GM12878 (cell line): ENCODE measurements at regions not wholly inside any gene's neighbourhood (a gene's known extent, or its start where the extent isn't known, plus 50 kb on each side); places are given as distances from the start of the nearest gene placed in this dataset.

Experiments
- ATAC-seq: fragments of 200-7000 bp; cut with Tn5 transposase; 3 replicates; pipeline ENCODE4 v1.9.1; 2020; ENCODE audit warnings: mild to moderate bottlenecking, moderate library complexity
- BruUV-seq: library from RNA; stranded (reverse); fragments of 400-500 nt; replicated peaks from 2 replicates; lab custom pipeline; 2021; lab: Mats Ljungman, UMichigan
- CTCF ChIA-PET: fragments of 300-600 bp; sonication (Branson Sonifier 250); formaldehyde crosslinking; extraction: SDS; loops from one replicate; lab custom pipeline; 2021; ENCODE audit warnings: inconsistent platforms; lab: Yijun Ruan, JAX
- POLR2A ChIA-PET: fragments of 350-600 bp; formaldehyde crosslinking; extraction: SDS; loops from one replicate; lab custom pipeline; 2021; ENCODE audit warnings: inconsistent platforms; lab: Charles Lee
- RAD21 ChIA-PET: fragments of 300-600 bp; sonication (Branson Sonifier 250); formaldehyde crosslinking; loops from one replicate; lab custom pipeline; 2023; ENCODE audit warnings: antibody characterized with exemption; ENCODE audit not compliant: unreplicated experiment; lab: Charles Lee
- SMC1A ChIA-PET: fragments of 300-600 bp; sonication (Branson Sonifier 250); formaldehyde crosslinking; loops from one replicate; lab custom pipeline; 2023; ENCODE audit not compliant: unreplicated experiment, uncharacterized antibody; lab: Charles Lee
- DNase-seq: peaks from one replicate; pipeline ENCODE4 v3.0.0-alpha.2; 2011; ENCODE audit warnings: low read depth, low spot score
- FAIRE-seq: peaks from 3 replicates; lab custom pipeline; 2011; peaks lifted over from hg19 to GRCh38; lab: Jason Lieb, UNC
- H2AFZ ChIP-seq: 2 replicates; pipeline ENCODE4 v1.6.0; 2011; ENCODE audit warnings: low read depth, low read length, control low read depth; ENCODE audit not compliant: control insufficient read depth
- H3K27ac ChIP-seq: 2 replicates; pipeline ENCODE4 v1.5.1; 2011; ENCODE audit warnings: control low read depth; ENCODE audit not compliant: control insufficient read depth, insufficient read depth
- H3K27me3 ChIP-seq, 2 experiments: replicated peaks in 1 of 2; 2 replicates each; pipeline versions ENCODE4 v1.6.0 to v1.6.1; 2011; ENCODE audit warnings: low read length in 1 of 2; ENCODE audit not compliant: control insufficient read depth in 2 of 2, insufficient read depth in 2 of 2
- H3K36me3 ChIP-seq, 2 experiments: 2 replicates each; pipeline ENCODE4 v1.5.1; 2011; ENCODE audit warnings: low read length in 1 of 2; ENCODE audit not compliant: control insufficient read depth in 2 of 2, insufficient read depth in 2 of 2
- H3K4me1 ChIP-seq: 2 replicates; pipeline ENCODE4 v1.6.1; 2011; ENCODE audit warnings: mild to moderate bottlenecking, low read length, moderate library complexity, mixed read lengths; ENCODE audit not compliant: control insufficient read depth, insufficient read depth
- H3K4me2 ChIP-seq: 2 replicates; pipeline ENCODE4 v1.6.0; 2011; ENCODE audit warnings: control low read depth; ENCODE audit not compliant: control insufficient read depth, insufficient read depth
- H3K4me3 ChIP-seq: fragments of 200-600 bp; sonication (generic); 2 replicates; pipeline ENCODE4 v1.5.1; 2016
- H3K79me2 ChIP-seq: 2 replicates; pipeline ENCODE4 v1.6.0; 2011; ENCODE audit warnings: low read length; ENCODE audit not compliant: control insufficient read depth, insufficient read depth
- H3K9ac ChIP-seq: 2 replicates; pipeline ENCODE4 v1.8.0; 2011; ENCODE audit warnings: low read length, control low read depth, mixed read lengths; ENCODE audit not compliant: control insufficient read depth, insufficient read depth
- H3K9me3 ChIP-seq: replicated peaks from 3 replicates; pipeline ENCODE4 v1.5.1; 2011; ENCODE audit warnings: mild to moderate bottlenecking, low read length; ENCODE audit not compliant: control insufficient read depth, insufficient read depth
- H4K20me1 ChIP-seq: 2 replicates; pipeline ENCODE4 v1.6.0; 2011; ENCODE audit not compliant: control insufficient read depth, insufficient read depth
- ESRRA ChIP-seq: IDR thresholded peaks from 2 replicates; pipeline ENCODE4 v1.6.1; 2012; ENCODE audit warnings: mild to moderate bottlenecking, low read length, improper control_type of control experiment
- MTA2 ChIP-seq: fragments of 450-650 bp; IDR thresholded peaks from 2 replicates; pipeline ENCODE4 v1.6.1; 2016; ENCODE audit warnings: low read depth, mild to moderate bottlenecking, moderate library complexity
- NR2C2 ChIP-seq: IDR thresholded peaks from 2 replicates; pipeline ENCODE4 v1.6.1; 2011; ENCODE audit warnings: borderline replicate concordance, low read depth; ENCODE audit not compliant: control insufficient read depth, insufficient read length
- ZSCAN29 ChIP-seq: fragments of 450-650 bp; IDR thresholded peaks from 2 replicates; pipeline ENCODE4 v1.6.1; 2017; ENCODE audit warnings: mild to moderate bottlenecking, moderate library complexity
- WGBS: methylation state at CpG from one replicate; pipeline ENCODE4 v1.1.6; 2016; ENCODE audit warnings: low lambda C conversion rate; ENCODE audit not compliant: insufficient replicate concordance, insufficient coverage; ENCODE audit errors: missing lambda C conversion rate; 5-methylcytosine and 5-hydroxymethylcytosine counted together
- in situ Hi-C: fragments of 300-500 bp; cut with MboI; formaldehyde crosslinking; loops from 9 replicates; pipeline ENCODE4 v1.14.3; 2018; ENCODE audit warnings: mixed read lengths
- intact Hi-C: fragments of 100-400 bp; cut with micrococcal nuclease; formaldehyde crosslinking; loops from one replicate; pipeline ENCODE4 v1.14.2; 2022; ENCODE audit not compliant: unreplicated experiment

GRCh38 chr5:51748647-51749046 is 365.4 kb downstream of the ISL1 start:
- FAIRE-seq (no peak), DNase-seq (no peak), ATAC-seq (no peak)
- H3K36me3 ChIP-seq = no peaks in the 10 kb centered on the region
- no peaks in the 10 kb centered on the region for H4K20me1 ChIP-seq
- BruUV-seq = no TSS peak
- H3K4me2 ChIP-seq = no peak overlapping the region
- H3K4me3 ChIP-seq = no peak overlapping the region
- no peaks in the 10 kb centered on the region for H3K79me2 ChIP-seq
- ChIA-PET POLR2A (no interaction called here), RAD21 (no interaction called here), SMC1A (no interaction called here), CTCF (no interaction called here)
- no peak for TF ChIP-seq MTA2
- TF ChIP-seq ZSCAN29 = no peak
- no peak for TF ChIP-seq NR2C2
- no peak for TF ChIP-seq ESRRA
- 0% methylated on average over 2 of the region's 2 CpGs for WGBS
- H3K9me3 ChIP-seq = no peaks in the 10 kb centered on the region
- in situ Hi-C loops (no loop called here), intact Hi-C loops (no loop called here)
- H3K9ac ChIP-seq = no peak overlapping the region
- no peak overlapping the region for H2AFZ ChIP-seq
- H3K27me3 ChIP-seq = no peaks in the 10 kb centered on the region
- H3K4me1 ChIP-seq = no peaks in the 10 kb centered on the region
- H3K27ac ChIP-seq = no peak overlapping the region
